Activated CD4-positive, alpha-beta T cell treated with anti-CD3 and anti-CD28 coated beads, Interleukin-2, amount 10 ng/mL, durations not matched to agents 24 days and 14 days (primary cell): ENCODE measurements at regions not wholly inside any gene's neighbourhood (a gene's known extent, or its start where the extent isn't known, plus 50 kb on each side); places are given as distances from the start of the nearest gene placed in this dataset.

Experiments used
- DNase-seq: peaks from one replicate; pipeline ENCODE4 v3.0.0; 2022
- H3K27ac Mint-ChIP-seq: one replicate; pipeline ENCODE4 v1.8.0; 2022; ENCODE audit warnings: mild to moderate bottlenecking, mixed read lengths
- H3K27me3 Mint-ChIP-seq: one replicate; pipeline ENCODE4 v1.8.0; 2022; ENCODE audit warnings: mixed read lengths
- H3K36me3 Mint-ChIP-seq: one replicate; pipeline ENCODE4 v1.8.0; 2022; ENCODE audit warnings: low read depth, mild to moderate bottlenecking, mixed read lengths
- H3K4me1 Mint-ChIP-seq: one replicate; pipeline ENCODE4 v1.8.0; 2021; ENCODE audit warnings: mixed read lengths
- H3K4me3 Mint-ChIP-seq: one replicate; pipeline ENCODE4 v1.8.0; 2022; ENCODE audit warnings: mild to moderate bottlenecking, moderate library complexity, mixed read lengths
- H3K9me3 Mint-ChIP-seq: one replicate; pipeline ENCODE4 v1.8.0; 2021; ENCODE audit warnings: mixed read lengths
- intact Hi-C: fragments of 100-400 bp; cut with micrococcal nuclease; formaldehyde crosslinking; loops from one replicate; pipeline ENCODE4 v1.15.1; 2023

DNA sequence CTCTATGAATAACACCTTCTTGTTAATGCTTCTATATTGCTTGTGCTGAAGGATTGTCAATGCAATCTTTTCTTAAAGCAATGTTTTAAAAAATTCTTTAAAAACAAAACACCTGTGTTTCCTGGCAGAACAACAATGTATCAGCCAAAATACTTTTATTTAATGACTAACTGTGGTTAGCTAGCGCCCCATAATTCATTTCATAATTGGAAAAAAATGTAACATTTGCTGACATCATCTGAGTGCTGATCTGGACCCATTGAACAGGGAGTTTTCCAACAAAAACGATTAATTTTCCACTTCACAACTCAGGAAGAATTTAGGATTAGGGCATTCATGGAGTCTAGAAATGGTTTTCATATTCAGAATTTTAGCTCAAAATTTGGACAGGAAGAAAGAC is 137.6 kb upstream of the CDK6 start:
- no peak overlapping the region for H3K27ac Mint-ChIP-seq
- H3K27me3 Mint-ChIP-seq, result no peaks in the 10 kb centered on the region
- intact Hi-C loops, result no loop called here
- H3K9me3 Mint-ChIP-seq, result peaks cover 30% of the 10 kb centered on the region
- DNase-seq, result no peak
- no peak overlapping the region for H3K4me3 Mint-ChIP-seq
- H3K4me1 Mint-ChIP-seq, result peaks cover 7% of the 10 kb centered on the region
- H3K36me3 Mint-ChIP-seq, result peaks cover 4% of the 10 kb centered on the region

DNA sequence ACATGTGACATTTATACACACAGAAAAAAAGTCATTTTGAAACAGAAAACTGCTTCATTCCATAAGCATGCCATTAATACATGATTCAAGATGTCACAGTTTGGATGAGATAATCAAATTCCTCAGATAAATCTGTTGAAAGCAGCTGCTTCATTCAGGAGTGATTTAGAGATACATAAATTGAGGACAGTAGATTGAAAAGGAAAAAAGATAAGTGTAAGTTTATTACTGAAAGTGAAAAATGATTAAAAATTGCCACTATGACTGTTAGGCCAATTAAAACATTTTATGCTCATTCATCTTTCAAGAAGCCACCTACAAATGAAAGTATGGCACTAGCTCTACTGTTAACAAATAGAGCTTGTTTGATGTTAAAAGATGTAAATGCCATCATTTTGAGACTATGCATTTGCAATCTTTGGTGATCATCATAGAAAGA is 136.9 kb upstream of the CDK6 start:
- Mint-ChIP-seq H3K36me3 (peaks cover 4% of the 10 kb centered on the region), H3K9me3 (peaks cover 25% of the 10 kb centered on the region), H3K27ac (no peak overlapping the region), H3K4me1 (peaks cover 7% of the 10 kb centered on the region), H3K4me3 (no peak overlapping the region), H3K27me3 (no peaks in the 10 kb centered on the region)
- no peak for DNase-seq
- intact Hi-C loops, result no loop called here

DNA sequence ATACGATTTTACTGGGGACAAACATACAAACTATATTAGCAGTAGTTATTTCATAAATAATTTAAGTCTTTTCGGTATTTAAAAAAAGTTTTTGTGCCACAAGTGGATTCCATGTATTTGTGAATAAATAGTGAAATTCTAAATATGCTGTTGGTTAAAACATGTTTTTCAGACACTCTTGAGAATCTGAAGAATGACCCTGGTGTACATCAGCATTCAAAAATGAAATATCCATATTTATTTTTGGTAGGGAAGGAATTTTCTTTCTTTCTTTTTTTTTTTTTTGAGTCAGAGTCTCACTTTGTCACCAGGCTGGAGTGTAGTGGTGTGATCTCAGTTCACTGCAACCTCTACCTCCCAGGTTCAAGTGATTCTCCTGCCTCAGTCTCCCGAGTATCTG is 136.1 kb upstream of the CDK6 start:
- intact Hi-C loops, result no loop called here
- no peak for DNase-seq
- H3K27me3 Mint-ChIP-seq, result no peaks in the 10 kb centered on the region

DNA sequence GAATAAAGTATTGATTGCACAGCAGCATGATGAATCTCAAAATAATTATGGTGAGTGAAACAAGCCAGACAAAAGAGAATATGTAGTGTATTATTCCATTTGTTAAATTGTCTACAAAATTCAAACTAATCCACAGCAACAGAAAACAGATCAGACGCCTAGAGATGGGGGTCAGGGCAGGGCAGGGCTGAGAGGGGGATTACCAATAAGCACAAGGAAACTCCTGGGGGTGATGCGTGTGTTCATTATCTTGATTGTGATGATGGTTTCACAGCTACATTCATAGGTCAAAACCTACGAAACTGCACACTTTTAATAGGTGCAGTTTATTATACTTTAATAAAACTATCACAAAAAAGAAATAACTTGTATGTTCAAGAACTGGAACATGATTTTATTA is 132.7 kb upstream of the CDK6 start:
- intact Hi-C loops, result no loop called here
- no peaks in the 10 kb centered on the region for H3K27me3 Mint-ChIP-seq
- no peak overlapping the region for H3K27ac Mint-ChIP-seq
- H3K4me3 Mint-ChIP-seq, result no peak overlapping the region
- no peak for DNase-seq
- H3K9me3 Mint-ChIP-seq, result peaks cover 8% of the 10 kb centered on the region
- H3K36me3 Mint-ChIP-seq, result no peaks in the 10 kb centered on the region
- H3K4me1 Mint-ChIP-seq, result no peaks in the 10 kb centered on the region

More for the DNA sequence above, 136.1 kb upstream of the CDK6 start:
- Mint-ChIP-seq H3K9me3 (peaks cover 25% of the 10 kb centered on the region), H3K4me3 (no peak overlapping the region), H3K4me1 (peaks cover 7% of the 10 kb centered on the region), H3K36me3 (peaks cover 4% of the 10 kb centered on the region), H3K27ac (no peak overlapping the region)

GRCh38 chr7:92968502-92968901 is 132.1 kb upstream of the CDK6 start:
- Mint-ChIP-seq H3K36me3 (no peaks in the 10 kb centered on the region), H3K4me1 (no peaks in the 10 kb centered on the region), H3K27me3 (no peaks in the 10 kb centered on the region), H3K27ac (no peak overlapping the region), H3K9me3 (peaks cover 8% of the 10 kb centered on the region), H3K4me3 (no peak overlapping the region)
- intact Hi-C loops, result no loop called here
- no peak for DNase-seq

DNA sequence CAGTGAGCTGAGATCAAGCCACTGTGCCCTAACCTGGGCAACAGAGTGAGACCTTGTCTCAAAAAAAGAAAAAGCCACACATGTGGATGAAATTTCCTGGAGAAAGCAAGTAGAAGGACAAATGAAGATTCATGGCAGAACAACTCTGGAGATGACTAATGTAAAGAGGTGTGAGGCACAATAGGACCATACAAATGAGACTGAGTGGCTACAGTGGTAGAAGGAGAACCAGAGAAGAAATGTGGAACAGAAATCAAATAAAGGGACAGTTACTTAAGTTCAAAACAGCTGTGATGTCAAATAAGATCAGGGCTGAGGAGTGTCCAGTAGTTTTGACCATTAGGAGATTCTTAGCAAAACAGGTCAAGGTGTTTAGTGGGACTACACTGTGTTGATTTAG is 130.9 kb upstream of the CDK6 start:
- Mint-ChIP-seq H3K27me3 (no peaks in the 10 kb centered on the region), H3K27ac (no peak overlapping the region), H3K36me3 (no peaks in the 10 kb centered on the region), H3K9me3 (peaks cover 14% of the 10 kb centered on the region), H3K4me1 (no peaks in the 10 kb centered on the region), H3K4me3 (no peak overlapping the region)
- no peak for DNase-seq
- intact Hi-C loops, result no loop called here

- Mint-ChIP-seq H3K9me3 (peaks cover 26% of the 10 kb centered on the region), H3K4me3 (no peak overlapping the region), H3K27me3 (peaks cover 2% of the 10 kb centered on the region), H3K27ac (no peak overlapping the region), H3K36me3 (peaks cover 3% of the 10 kb centered on the region), H3K4me1 (no peaks in the 10 kb centered on the region)
- intact Hi-C loops, result no loop called here
- no peak for DNase-seq
Observed at GRCh38 chr7:92964141-92964540, 127.8 kb upstream of the CDK6 start.

- intact Hi-C loops, result no loop called here
- Mint-ChIP-seq H3K36me3 (peaks cover 3% of the 10 kb centered on the region), H3K9me3 (peaks cover 27% of the 10 kb centered on the region), H3K4me3 (no peak overlapping the region), H3K27me3 (peaks cover 2% of the 10 kb centered on the region), H3K4me1 (no peaks in the 10 kb centered on the region), H3K27ac (no peak overlapping the region)
- DNase-seq, result no peak
Observed at GRCh38 chr7:92963566-92963965, 127.2 kb upstream of the CDK6 start.

GRCh38 chr7:92961961-92962360 is 125.6 kb upstream of the CDK6 start:
- Mint-ChIP-seq H3K9me3 (peaks cover 35% of the 10 kb centered on the region), H3K4me3 (no peak overlapping the region), H3K27ac (no peak overlapping the region), H3K36me3 (peaks cover 4% of the 10 kb centered on the region), H3K4me1 (peaks cover 5% of the 10 kb centered on the region), H3K27me3 (peaks cover 2% of the 10 kb centered on the region)
- no peak for DNase-seq
- intact Hi-C loops, result no loop called here

GRCh38 chr7:92956575-92956974 is 120.2 kb upstream of the CDK6 start:
- no peak for DNase-seq
- H3K27ac Mint-ChIP-seq, result no peak overlapping the region
- peaks cover 15% of the 10 kb centered on the region for H3K36me3 Mint-ChIP-seq
- peaks cover 33% of the 10 kb centered on the region for H3K9me3 Mint-ChIP-seq
- peaks cover 2% of the 10 kb centered on the region for H3K27me3 Mint-ChIP-seq
- no peak overlapping the region for H3K4me3 Mint-ChIP-seq
- peaks cover 14% of the 10 kb centered on the region for H3K4me1 Mint-ChIP-seq
- intact Hi-C loops, result loop anchor here (5.0 to 10.0 kb wide), 2 partner anchors 78 to 324 kb away; no protein-coding TSS in a partner anchor

GRCh38 chr7:92955081-92955480 is 118.7 kb upstream of the CDK6 start:
- peak; percentile 66 for DNase-seq

GRCh38 chr7:92953657-92954056 is 117.3 kb upstream of the CDK6 start:
- intact Hi-C loops, result loop anchor here (2.0 to 10.0 kb wide), 2 partner anchors 81 to 117 kb away; partner anchors contain the start of gene CDK6
- H3K27me3 Mint-ChIP-seq, result no peaks in the 10 kb centered on the region
- peaks cover 14% of the 10 kb centered on the region for H3K4me1 Mint-ChIP-seq
- peaks cover 27% of the 10 kb centered on the region for H3K9me3 Mint-ChIP-seq
- H3K27ac Mint-ChIP-seq, result peak overlapping the region; percentile 78
- no peak for DNase-seq
- H3K36me3 Mint-ChIP-seq, result peaks cover 13% of the 10 kb centered on the region
- no peak overlapping the region for H3K4me3 Mint-ChIP-seq

More at GRCh38 chr7:92955081-92955480, 118.7 kb upstream of the CDK6 start:
- Mint-ChIP-seq H3K27me3 (peaks cover 2% of the 10 kb centered on the region), H3K36me3 (peaks cover 15% of the 10 kb centered on the region), H3K27ac (peak overlapping the region; percentile 86), H3K4me3 (no peak overlapping the region), H3K4me1 (peaks cover 14% of the 10 kb centered on the region), H3K9me3 (peaks cover 35% of the 10 kb centered on the region)
- intact Hi-C loops, result loop anchor here (1.0 to 10.0 kb wide), 4 partner anchors 51 to 323 kb away; partner anchors contain the start of gene CDK6

GRCh38 chr7:92949748-92950147 is 113.4 kb upstream of the CDK6 start:
- Mint-ChIP-seq H3K4me1 (peaks cover 5% of the 10 kb centered on the region), H3K4me3 (no peak overlapping the region), H3K36me3 (peaks cover 2% of the 10 kb centered on the region), H3K9me3 (peaks cover 32% of the 10 kb centered on the region), H3K27ac (no peak overlapping the region), H3K27me3 (no peaks in the 10 kb centered on the region)
- no peak for DNase-seq
- intact Hi-C loops, result loop anchor here (10.0 kb wide), 1 partner anchor 85 kb away; no protein-coding TSS in a partner anchor

GRCh38 chr7:92945840-92946239 is 109.5 kb upstream of the CDK6 start:
- H3K27ac Mint-ChIP-seq, result no peak overlapping the region
- H3K4me1 Mint-ChIP-seq, result no peaks in the 10 kb centered on the region
- no peak for DNase-seq
- peaks cover 4% of the 10 kb centered on the region for H3K36me3 Mint-ChIP-seq
- intact Hi-C loops, result loop anchor here (1.0 kb wide), 1 partner anchor 46 kb away; no protein-coding TSS in a partner anchor
- H3K9me3 Mint-ChIP-seq, result peaks cover 43% of the 10 kb centered on the region
- no peak overlapping the region for H3K4me3 Mint-ChIP-seq
- H3K27me3 Mint-ChIP-seq, result no peaks in the 10 kb centered on the region

- Mint-ChIP-seq H3K4me1 (no peaks in the 10 kb centered on the region), H3K27ac (no peak overlapping the region), H3K27me3 (no peaks in the 10 kb centered on the region), H3K36me3 (peaks cover 6% of the 10 kb centered on the region), H3K4me3 (no peak overlapping the region), H3K9me3 (peaks cover 37% of the 10 kb centered on the region)
- intact Hi-C loops, result loop anchor here (1.0 kb wide), 1 partner anchor 44 kb away; no protein-coding TSS in a partner anchor
- DNase-seq, result no peak
Observed at GRCh38 chr7:92944633-92945032, 108.3 kb upstream of the CDK6 start.
